Neural cell (in vitro differentiated cells): ENCODE measurements at regions not wholly inside any gene's neighbourhood (a gene's known extent, or its start where the extent isn't known, plus 50 kb on each side); places are given as distances from the start of the nearest gene placed in this dataset.

Experiments
- EP300 ChIP-seq: fragments of 450-650 bp; conservative IDR thresholded peaks from 2 replicates; pipeline ENCODE4 v1.6.1; 2014; ENCODE audit warnings: antibody characterized with exemption, mild to moderate bottlenecking, moderate library complexity; ENCODE audit not compliant: poor library complexity, severe bottlenecking
- EZH2 ChIP-seq: fragments of 200-600, 300-800 bp; shearing (Covaris generic), sonication (generic); IDR thresholded peaks from 2 replicates; pipeline ENCODE4 v1.6.1; 2014; ENCODE audit warnings: antibody characterized with exemption, low read length, borderline replicate concordance, mild to moderate bottlenecking; ENCODE audit not compliant: insufficient read depth, poor library complexity, severe bottlenecking
- MXI1 ChIP-seq: fragments of 450-650 bp; conservative IDR thresholded peaks from 2 replicates; pipeline ENCODE4 v1.6.1; 2014; ENCODE audit warnings: antibody characterized with exemption, mild to moderate bottlenecking; ENCODE audit not compliant: poor library complexity, severe bottlenecking
- POLR2AphosphoS5 ChIP-seq: IDR thresholded peaks from 2 replicates; pipeline ENCODE4 v1.6.1; 2012
- RAD21 ChIP-seq: fragments of 450-650 bp; conservative IDR thresholded peaks from 2 replicates; pipeline ENCODE4 v1.6.1; 2014; ENCODE audit warnings: antibody characterized with exemption, mild to moderate bottlenecking, moderate library complexity
- SMC3 ChIP-seq: fragments of 450-650 bp; conservative IDR thresholded peaks from 2 replicates; pipeline ENCODE4 v1.6.1; 2014; ENCODE audit warnings: antibody characterized with exemption, mild to moderate bottlenecking, moderate library complexity; ENCODE audit not compliant: poor library complexity
- TAF1 ChIP-seq: IDR thresholded peaks from 2 replicates; pipeline ENCODE4 v1.6.1; 2012; ENCODE audit warnings: low read depth
- TF ChIP-seq, protein P1 (sequence below): fragments of 450-650 bp; IDR thresholded peaks from 2 replicates; pipeline ENCODE4 v1.5.1; 2014; ENCODE audit warnings: antibody characterized with exemption, mild to moderate bottlenecking, moderate library complexity; ENCODE audit not compliant: poor library complexity, severe bottlenecking
- TF ChIP-seq, protein P2 (sequence below): IDR thresholded peaks from 2 replicates; pipeline ENCODE4 v1.6.1; 2012; ENCODE audit warnings: borderline replicate concordance

DNA sequence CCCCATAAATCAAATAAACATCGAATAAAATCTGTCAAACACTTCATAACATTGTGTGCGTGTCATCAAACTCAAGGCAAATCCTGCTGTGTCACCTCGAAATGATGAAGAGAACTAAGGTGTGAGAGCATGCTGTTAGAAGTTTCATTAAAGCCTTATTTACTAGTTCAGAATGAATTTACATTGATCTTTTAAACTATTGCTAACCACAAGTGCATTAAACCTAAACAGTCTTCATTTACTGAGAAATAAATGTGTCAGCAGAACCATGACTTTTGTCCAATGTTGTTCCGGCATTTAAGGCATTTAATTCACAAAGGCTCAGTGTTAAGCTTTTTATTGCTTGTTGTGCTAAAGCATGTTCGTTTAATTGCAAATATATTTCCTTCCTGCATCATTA lies 474.4 kb downstream of the SETD4 start:
- TF ChIP-seq, protein P1, sequence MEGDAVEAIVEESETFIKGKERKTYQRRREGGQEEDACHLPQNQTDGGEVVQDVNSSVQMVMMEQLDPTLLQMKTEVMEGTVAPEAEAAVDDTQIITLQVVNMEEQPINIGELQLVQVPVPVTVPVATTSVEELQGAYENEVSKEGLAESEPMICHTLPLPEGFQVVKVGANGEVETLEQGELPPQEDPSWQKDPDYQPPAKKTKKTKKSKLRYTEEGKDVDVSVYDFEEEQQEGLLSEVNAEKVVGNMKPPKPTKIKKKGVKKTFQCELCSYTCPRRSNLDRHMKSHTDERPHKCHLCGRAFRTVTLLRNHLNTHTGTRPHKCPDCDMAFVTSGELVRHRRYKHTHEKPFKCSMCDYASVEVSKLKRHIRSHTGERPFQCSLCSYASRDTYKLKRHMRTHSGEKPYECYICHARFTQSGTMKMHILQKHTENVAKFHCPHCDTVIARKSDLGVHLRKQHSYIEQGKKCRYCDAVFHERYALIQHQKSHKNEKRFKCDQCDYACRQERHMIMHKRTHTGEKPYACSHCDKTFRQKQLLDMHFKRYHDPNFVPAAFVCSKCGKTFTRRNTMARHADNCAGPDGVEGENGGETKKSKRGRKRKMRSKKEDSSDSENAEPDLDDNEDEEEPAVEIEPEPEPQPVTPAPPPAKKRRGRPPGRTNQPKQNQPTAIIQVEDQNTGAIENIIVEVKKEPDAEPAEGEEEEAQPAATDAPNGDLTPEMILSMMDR, result no peak
- TF ChIP-seq EZH2, result no peak
- TF ChIP-seq SMC3, result no peak
- TF ChIP-seq TAF1, result no peak
- TF ChIP-seq RAD21, result no peak
- no peak for TF ChIP-seq EP300
- no peak for TF ChIP-seq POLR2AphosphoS5
- TF ChIP-seq, protein P2, sequence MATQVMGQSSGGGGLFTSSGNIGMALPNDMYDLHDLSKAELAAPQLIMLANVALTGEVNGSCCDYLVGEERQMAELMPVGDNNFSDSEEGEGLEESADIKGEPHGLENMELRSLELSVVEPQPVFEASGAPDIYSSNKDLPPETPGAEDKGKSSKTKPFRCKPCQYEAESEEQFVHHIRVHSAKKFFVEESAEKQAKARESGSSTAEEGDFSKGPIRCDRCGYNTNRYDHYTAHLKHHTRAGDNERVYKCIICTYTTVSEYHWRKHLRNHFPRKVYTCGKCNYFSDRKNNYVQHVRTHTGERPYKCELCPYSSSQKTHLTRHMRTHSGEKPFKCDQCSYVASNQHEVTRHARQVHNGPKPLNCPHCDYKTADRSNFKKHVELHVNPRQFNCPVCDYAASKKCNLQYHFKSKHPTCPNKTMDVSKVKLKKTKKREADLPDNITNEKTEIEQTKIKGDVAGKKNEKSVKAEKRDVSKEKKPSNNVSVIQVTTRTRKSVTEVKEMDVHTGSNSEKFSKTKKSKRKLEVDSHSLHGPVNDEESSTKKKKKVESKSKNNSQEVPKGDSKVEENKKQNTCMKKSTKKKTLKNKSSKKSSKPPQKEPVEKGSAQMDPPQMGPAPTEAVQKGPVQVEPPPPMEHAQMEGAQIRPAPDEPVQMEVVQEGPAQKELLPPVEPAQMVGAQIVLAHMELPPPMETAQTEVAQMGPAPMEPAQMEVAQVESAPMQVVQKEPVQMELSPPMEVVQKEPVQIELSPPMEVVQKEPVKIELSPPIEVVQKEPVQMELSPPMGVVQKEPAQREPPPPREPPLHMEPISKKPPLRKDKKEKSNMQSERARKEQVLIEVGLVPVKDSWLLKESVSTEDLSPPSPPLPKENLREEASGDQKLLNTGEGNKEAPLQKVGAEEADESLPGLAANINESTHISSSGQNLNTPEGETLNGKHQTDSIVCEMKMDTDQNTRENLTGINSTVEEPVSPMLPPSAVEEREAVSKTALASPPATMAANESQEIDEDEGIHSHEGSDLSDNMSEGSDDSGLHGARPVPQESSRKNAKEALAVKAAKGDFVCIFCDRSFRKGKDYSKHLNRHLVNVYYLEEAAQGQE, result no peak
- no peak for TF ChIP-seq MXI1
